Panc1 (cell line): ENCODE measurements at regions not wholly inside any gene's neighbourhood (a gene's known extent, or its start where the extent isn't known, plus 50 kb on each side); places are given as distances from the start of the nearest gene placed in this dataset.

Experiments used
- ATAC-seq: fragments of 200-7000 bp; cut with Tn5 transposase; 2 replicates; pipeline ENCODE4 v1.9.1; 2020; ENCODE audit warnings: mild to moderate bottlenecking, moderate library complexity
- BruUV-seq: library from RNA; stranded (reverse); fragments of 400-500 nt; replicated peaks from 2 replicates; lab custom pipeline; 2021; lab: Mats Ljungman, UMichigan
- CTCF ChIA-PET: fragments of 300-600 bp; sonication (Branson Sonifier 250); formaldehyde crosslinking; loops from one replicate; lab custom pipeline; 2022; ENCODE audit warnings: antibody characterized with exemption; lab: Charles Lee
- POLR2A ChIA-PET: fragments of 300-600 bp; sonication (Branson Sonifier 250); formaldehyde crosslinking; loops from one replicate; lab custom pipeline; 2022; ENCODE audit warnings: antibody characterized with exemption; lab: Charles Lee
- DNase-seq: peaks from one replicate; pipeline ENCODE4 v3.0.0-alpha.2; 2010; ENCODE audit warnings: low read depth, low spot score
- H3K27ac ChIP-seq: 2 replicates; pipeline ENCODE4 v1.5.1; 2011; ENCODE audit warnings: mild to moderate bottlenecking, low read length, inconsistent platforms
- H3K27me3 ChIP-seq: fragments of 200-500 bp; sonication (Bioruptor generic); 2 replicates; pipeline ENCODE4 v1.6.0; 2014; ENCODE audit warnings: low read length, inconsistent platforms; ENCODE audit not compliant: control insufficient read depth, insufficient read depth
- H3K36me3 ChIP-seq: fragments of 200-500 bp; sonication (Bioruptor generic); 2 replicates; pipeline ENCODE4 v1.5.1; 2014; ENCODE audit warnings: inconsistent platforms, mild to moderate bottlenecking, low read length, moderate library complexity; ENCODE audit not compliant: control insufficient read depth, insufficient read depth
- H3K4me1 ChIP-seq: 2 replicates; pipeline ENCODE4 v1.5.1; 2011; ENCODE audit warnings: inconsistent platforms, mild to moderate bottlenecking, low read length, moderate library complexity; ENCODE audit not compliant: control insufficient read depth, insufficient read depth
- H3K4me3 ChIP-seq, 2 experiments: 2 replicates each; pipeline ENCODE4 v1.5.1; 2011 to 2012; ENCODE audit warnings: low read depth in 2 of 2, low read length in 2 of 2, mild to moderate bottlenecking in 2 of 2, inconsistent platforms in 1 of 2, moderate library complexity in 1 of 2
- H3K9me3 ChIP-seq: fragments of 200-500 bp; sonication (Bioruptor generic); 2 replicates; pipeline ENCODE4 v1.5.1; 2014; ENCODE audit warnings: low read depth, mild to moderate bottlenecking, inconsistent platforms, low read length, moderate library complexity; ENCODE audit not compliant: control insufficient read depth, insufficient read depth
- CTCF ChIP-seq: fragments of 450-650 bp; IDR thresholded peaks from 2 replicates; pipeline ENCODE4 v1.5.1; 2017; ENCODE audit warnings: mild to moderate bottlenecking
- POLR2AphosphoS5 ChIP-seq: IDR thresholded peaks from 2 replicates; pipeline ENCODE4 v1.6.1; 2012; ENCODE audit warnings: mild to moderate bottlenecking, low read depth, low read length, moderate library complexity
- SIN3A ChIP-seq: IDR thresholded peaks from 2 replicates; pipeline ENCODE4 v1.6.1; 2012; ENCODE audit warnings: low read depth, mild to moderate bottlenecking, low read length, moderate library complexity, borderline replicate concordance; ENCODE audit not compliant: insufficient read depth
- TCF7L2 ChIP-seq: IDR thresholded peaks from 2 replicates; pipeline ENCODE4 v1.6.1; 2011; ENCODE audit warnings: mild to moderate bottlenecking, low read depth, low read length, inconsistent platforms
- in situ Hi-C: cut with HindIII; loops from 2 replicates; pipeline ENCODE4 v1.10.0; 2016; ENCODE audit warnings: low sequenced_read_pairs, low pct_unique_long_range_greater_than_20kb
- intact Hi-C: fragments of 100-400 bp; cut with micrococcal nuclease; formaldehyde crosslinking; loops from one replicate; pipeline ENCODE4 v1.10.0; 2022; ENCODE audit not compliant: unreplicated experiment
- TF ChIP-seq, protein P1 (sequence below), 2 experiments: IDR thresholded peaks; 2 replicates each; pipeline ENCODE4 v1.6.1; 2011 to 2012; ENCODE audit warnings: low read depth in 2 of 2, control low read depth in 1 of 2, low read length in 1 of 2, mild to moderate bottlenecking in 1 of 2, moderate library complexity in 1 of 2; ENCODE audit not compliant: insufficient read depth in 1 of 2

DNA sequence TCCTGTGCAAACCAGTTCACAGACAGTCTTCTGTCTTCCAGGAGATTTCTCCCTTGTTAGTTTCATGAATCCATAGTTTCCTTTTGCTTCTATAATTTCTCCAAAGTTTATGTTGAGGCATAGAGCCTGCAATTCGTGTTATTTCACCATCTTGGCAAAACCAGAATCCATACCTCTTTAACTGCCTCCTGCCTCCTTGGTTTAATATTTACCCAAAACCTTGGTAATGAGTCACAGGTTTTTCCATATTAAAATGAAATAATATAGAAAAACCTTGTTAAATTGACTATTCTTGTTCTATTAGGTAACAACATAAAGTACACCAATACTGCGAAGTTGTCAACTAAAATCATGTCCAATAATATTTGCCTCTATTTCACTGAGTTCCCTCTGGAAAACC, 459.7 kb downstream of the HINT1 start:
- no peaks in the 10 kb centered on the region for H3K9me3 ChIP-seq
- ATAC-seq (no peak), DNase-seq (no peak)
- no peaks in the 10 kb centered on the region for H3K36me3 ChIP-seq
- no peaks in the 10 kb centered on the region for H3K27me3 ChIP-seq
- in situ Hi-C loops (no loop called here), intact Hi-C loops (no loop called here)
- no TSS peak for BruUV-seq
- TF ChIP-seq, protein P1, sequence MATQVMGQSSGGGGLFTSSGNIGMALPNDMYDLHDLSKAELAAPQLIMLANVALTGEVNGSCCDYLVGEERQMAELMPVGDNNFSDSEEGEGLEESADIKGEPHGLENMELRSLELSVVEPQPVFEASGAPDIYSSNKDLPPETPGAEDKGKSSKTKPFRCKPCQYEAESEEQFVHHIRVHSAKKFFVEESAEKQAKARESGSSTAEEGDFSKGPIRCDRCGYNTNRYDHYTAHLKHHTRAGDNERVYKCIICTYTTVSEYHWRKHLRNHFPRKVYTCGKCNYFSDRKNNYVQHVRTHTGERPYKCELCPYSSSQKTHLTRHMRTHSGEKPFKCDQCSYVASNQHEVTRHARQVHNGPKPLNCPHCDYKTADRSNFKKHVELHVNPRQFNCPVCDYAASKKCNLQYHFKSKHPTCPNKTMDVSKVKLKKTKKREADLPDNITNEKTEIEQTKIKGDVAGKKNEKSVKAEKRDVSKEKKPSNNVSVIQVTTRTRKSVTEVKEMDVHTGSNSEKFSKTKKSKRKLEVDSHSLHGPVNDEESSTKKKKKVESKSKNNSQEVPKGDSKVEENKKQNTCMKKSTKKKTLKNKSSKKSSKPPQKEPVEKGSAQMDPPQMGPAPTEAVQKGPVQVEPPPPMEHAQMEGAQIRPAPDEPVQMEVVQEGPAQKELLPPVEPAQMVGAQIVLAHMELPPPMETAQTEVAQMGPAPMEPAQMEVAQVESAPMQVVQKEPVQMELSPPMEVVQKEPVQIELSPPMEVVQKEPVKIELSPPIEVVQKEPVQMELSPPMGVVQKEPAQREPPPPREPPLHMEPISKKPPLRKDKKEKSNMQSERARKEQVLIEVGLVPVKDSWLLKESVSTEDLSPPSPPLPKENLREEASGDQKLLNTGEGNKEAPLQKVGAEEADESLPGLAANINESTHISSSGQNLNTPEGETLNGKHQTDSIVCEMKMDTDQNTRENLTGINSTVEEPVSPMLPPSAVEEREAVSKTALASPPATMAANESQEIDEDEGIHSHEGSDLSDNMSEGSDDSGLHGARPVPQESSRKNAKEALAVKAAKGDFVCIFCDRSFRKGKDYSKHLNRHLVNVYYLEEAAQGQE (IDR thresholded peaks at IDR 0.05; ENCODE audit: insufficient read depth in 1 of 2, low read depth in 2 of 2, low read length in 1 of 2): no peak
- TF ChIP-seq CTCF (no peak), POLR2AphosphoS5 (no peak), TCF7L2 (no peak), SIN3A (no peak)
- ChIA-PET CTCF (no interaction called here), POLR2A (no interaction called here)
- H3K27ac ChIP-seq: no peak overlapping the region
- H3K4me3 ChIP-seq: no peak overlapping the region
- no peaks in the 10 kb centered on the region for H3K4me1 ChIP-seq

DNA sequence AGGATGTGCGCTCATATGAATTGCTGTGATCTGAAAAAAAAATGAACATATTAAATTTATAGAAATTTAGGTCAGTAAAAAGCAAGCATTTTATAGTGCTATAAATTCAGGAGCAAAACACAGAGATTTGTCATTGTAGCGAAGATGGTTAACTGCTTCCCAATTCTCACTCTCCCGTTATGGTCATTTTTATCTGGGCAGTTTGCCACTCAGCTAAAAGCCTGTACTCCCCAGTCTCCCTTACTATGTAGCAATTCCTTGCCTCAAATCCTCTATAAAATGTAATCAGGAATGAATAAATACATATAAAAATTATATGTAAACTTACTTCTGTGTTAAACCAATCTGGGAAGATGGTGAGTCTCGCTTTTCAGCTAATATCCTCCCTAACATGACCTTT, 471.5 kb downstream of the HINT1 start:
- BruUV-seq: no TSS peak
- DNase-seq (no peak), ATAC-seq (no peak)
- ChIA-PET POLR2A (no interaction called here), CTCF (no interaction called here)
- in situ Hi-C loops: no loop called here
- H3K27ac ChIP-seq: no peak overlapping the region
- 0 out of 2 replicates have a peak, but pooled peaks cover 2% of the 10 kb centered on the region for H3K27me3 ChIP-seq
- no peak overlapping the region for H3K4me3 ChIP-seq
- no peaks in the 10 kb centered on the region for H3K4me1 ChIP-seq
- H3K9me3 ChIP-seq: no peaks in the 10 kb centered on the region
- intact Hi-C loops: no loop called here
- no peak for TF ChIP-seq CTCF
- TF ChIP-seq TCF7L2: no peak
- TF ChIP-seq, protein P1 (IDR thresholded peaks at IDR 0.05; ENCODE audit: insufficient read depth in 1 of 2, low read depth in 2 of 2, low read length in 1 of 2): no peak
- TF ChIP-seq SIN3A: no peak
- TF ChIP-seq POLR2AphosphoS5: no peak
- H3K36me3 ChIP-seq: no peaks in the 10 kb centered on the region
